ENCODE measurements at regions not wholly inside any gene's neighbourhood (a gene's known extent, or its start where the extent isn't known, plus 50 kb on each side); places are given as distances from the start of the nearest gene placed in this dataset.

- no peak overlapping the region for H3K9ac ChIP-seq (ENCODE audit: low read length)
- ATAC-seq, result no peak
- no peaks in the 10 kb centered on the region for H3K36me3 ChIP-seq (ENCODE audit: low read depth, low read length)
- H4K20me1 ChIP-seq (ENCODE audit: low read length), result no peaks in the 10 kb centered on the region
- H3K27me3 ChIP-seq (ENCODE audit: low read length), result no peaks in the 10 kb centered on the region
- H3K4me3 ChIP-seq (ENCODE audit: low read length), result no peak overlapping the region
- DNase-seq, result no peak
- no peak overlapping the region for H3K27ac ChIP-seq (ENCODE audit: low read length)
- ChIA-PET POLR2A (ENCODE audit: unreplicated experiment) (no interaction called here), CTCF (no interaction called here)
- intact Hi-C loops (cut with micrococcal nuclease), result no loop called here
- no peaks in the 10 kb centered on the region for H3K9me3 ChIP-seq (ENCODE audit: low read length)
- H2AFZ ChIP-seq (ENCODE audit: low read length), result no peak overlapping the region
- H3K9me2 ChIP-seq (replicated peaks; ENCODE audit: low read length), result no peaks in the 10 kb centered on the region
- H3F3A ChIP-seq (ENCODE audit: low read length, unreplicated experiment), result no peaks in the 10 kb centered on the region
- no peak overlapping the region for H3K4me2 ChIP-seq (ENCODE audit: low read length)
- no peaks in the 10 kb centered on the region for H3K4me1 ChIP-seq (ENCODE audit: insufficient read depth, low read length)
- BruUV-seq (replicated peaks), result no TSS peak
- no peaks in the 10 kb centered on the region for H3K79me2 ChIP-seq (ENCODE audit: low read length)
- TF ChIP-seq EZH2phosphoT487 (IDR thresholded peaks at IDR 0.05; ENCODE audit: borderline replicate concordance, low read length) (no peak), EZH2 (IDR thresholded peaks at IDR 0.05; ENCODE audit: low read length, unreplicated experiment) (no peak), CTCF (conservative IDR thresholded peaks at IDR 0.05; ENCODE audit: low read depth, low read length) (no peak)
These were observed 538.7 kb upstream of the MGMT start for GRCh38 chr10:128928231-128928836.

GRCh38 chr10:128929131-128929530 is 537.9 kb upstream of the MGMT start:
- H3K27ac ChIP-seq (ENCODE audit: low read length), result no peak overlapping the region

More at GRCh38 chr10:128929131-128929530, 537.9 kb upstream of the MGMT start:
- ChIA-PET POLR2A (ENCODE audit: unreplicated experiment) (no interaction called here), CTCF (no interaction called here)
- TF ChIP-seq EZH2 (IDR thresholded peaks at IDR 0.05; ENCODE audit: low read length, unreplicated experiment) (no peak), CTCF (conservative IDR thresholded peaks at IDR 0.05; ENCODE audit: low read depth, low read length) (no peak), EZH2phosphoT487 (IDR thresholded peaks at IDR 0.05; ENCODE audit: borderline replicate concordance, low read length) (no peak)
- no peaks in the 10 kb centered on the region for H3K79me2 ChIP-seq (ENCODE audit: low read length)
- no peaks in the 10 kb centered on the region for H3K4me1 ChIP-seq (ENCODE audit: insufficient read depth, low read length)
- no peaks in the 10 kb centered on the region for H3K9me3 ChIP-seq (ENCODE audit: low read length)
- H2AFZ ChIP-seq (ENCODE audit: low read length), result no peak overlapping the region
- no peak overlapping the region for H3K9ac ChIP-seq (ENCODE audit: low read length)
- no peaks in the 10 kb centered on the region for H3K36me3 ChIP-seq (ENCODE audit: low read depth, low read length)
- no peaks in the 10 kb centered on the region for H3K9me2 ChIP-seq (replicated peaks; ENCODE audit: low read length)
- no TSS peak for BruUV-seq (replicated peaks)
- H4K20me1 ChIP-seq (ENCODE audit: low read length), result no peaks in the 10 kb centered on the region
- intact Hi-C loops (cut with micrococcal nuclease), result no loop called here
- no peak overlapping the region for H3K4me2 ChIP-seq (ENCODE audit: low read length)
- DNase-seq, result no peak
- H3K27me3 ChIP-seq (ENCODE audit: low read length), result no peaks in the 10 kb centered on the region
- no peaks in the 10 kb centered on the region for H3F3A ChIP-seq (ENCODE audit: low read length, unreplicated experiment)
- H3K4me3 ChIP-seq (ENCODE audit: low read length), result no peak overlapping the region
- ATAC-seq, result no peak

All from PC-3 (cell line).